ENCODE measurements at regions not wholly inside any gene's neighbourhood (a gene's known extent, or its start where the extent isn't known, plus 50 kb on each side); places are given as distances from the start of the nearest gene placed in this dataset.

DNA sequence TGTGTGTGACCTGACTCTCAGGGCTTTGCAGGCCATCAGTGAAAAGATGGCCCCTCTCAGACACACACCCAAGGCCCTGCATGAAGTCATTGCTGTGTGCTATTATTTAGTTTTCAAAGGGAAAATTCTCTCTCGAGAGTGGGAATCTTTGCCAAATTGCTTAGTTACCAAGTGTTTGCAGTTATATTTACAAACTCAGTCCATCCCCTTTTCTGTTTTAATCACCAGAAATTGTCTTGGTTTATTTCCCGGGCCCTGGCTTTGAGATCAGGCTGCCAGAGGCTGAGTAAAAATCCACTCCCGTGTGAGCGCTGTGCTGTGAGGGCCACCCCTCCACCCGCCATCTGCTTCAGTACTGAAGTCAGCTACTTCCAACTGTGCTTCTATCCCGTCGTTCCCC, 163.1 kb downstream of the SOD2 start:
- no peak overlapping the region for H3K4me3 ChIP-seq
- H3K27ac ChIP-seq = no peak overlapping the region
- TF ChIP-seq, protein P1, sequence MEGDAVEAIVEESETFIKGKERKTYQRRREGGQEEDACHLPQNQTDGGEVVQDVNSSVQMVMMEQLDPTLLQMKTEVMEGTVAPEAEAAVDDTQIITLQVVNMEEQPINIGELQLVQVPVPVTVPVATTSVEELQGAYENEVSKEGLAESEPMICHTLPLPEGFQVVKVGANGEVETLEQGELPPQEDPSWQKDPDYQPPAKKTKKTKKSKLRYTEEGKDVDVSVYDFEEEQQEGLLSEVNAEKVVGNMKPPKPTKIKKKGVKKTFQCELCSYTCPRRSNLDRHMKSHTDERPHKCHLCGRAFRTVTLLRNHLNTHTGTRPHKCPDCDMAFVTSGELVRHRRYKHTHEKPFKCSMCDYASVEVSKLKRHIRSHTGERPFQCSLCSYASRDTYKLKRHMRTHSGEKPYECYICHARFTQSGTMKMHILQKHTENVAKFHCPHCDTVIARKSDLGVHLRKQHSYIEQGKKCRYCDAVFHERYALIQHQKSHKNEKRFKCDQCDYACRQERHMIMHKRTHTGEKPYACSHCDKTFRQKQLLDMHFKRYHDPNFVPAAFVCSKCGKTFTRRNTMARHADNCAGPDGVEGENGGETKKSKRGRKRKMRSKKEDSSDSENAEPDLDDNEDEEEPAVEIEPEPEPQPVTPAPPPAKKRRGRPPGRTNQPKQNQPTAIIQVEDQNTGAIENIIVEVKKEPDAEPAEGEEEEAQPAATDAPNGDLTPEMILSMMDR (IDR thresholded peaks at IDR 0.05; ENCODE audit: low read depth, low read length) = no peak
- H3K4me1 ChIP-seq (ENCODE audit: low read depth) = no peaks in the 10 kb centered on the region
- DNase-seq (ENCODE audit: low read depth in 1 of 2, low spot score in 1 of 2) = no peak
- H3K9me3 ChIP-seq (ENCODE audit: low read depth) = no peaks in the 10 kb centered on the region
- H3K36me3 ChIP-seq = no peaks in the 10 kb centered on the region
- no peaks in the 10 kb centered on the region for H3K27me3 ChIP-seq

DNA sequence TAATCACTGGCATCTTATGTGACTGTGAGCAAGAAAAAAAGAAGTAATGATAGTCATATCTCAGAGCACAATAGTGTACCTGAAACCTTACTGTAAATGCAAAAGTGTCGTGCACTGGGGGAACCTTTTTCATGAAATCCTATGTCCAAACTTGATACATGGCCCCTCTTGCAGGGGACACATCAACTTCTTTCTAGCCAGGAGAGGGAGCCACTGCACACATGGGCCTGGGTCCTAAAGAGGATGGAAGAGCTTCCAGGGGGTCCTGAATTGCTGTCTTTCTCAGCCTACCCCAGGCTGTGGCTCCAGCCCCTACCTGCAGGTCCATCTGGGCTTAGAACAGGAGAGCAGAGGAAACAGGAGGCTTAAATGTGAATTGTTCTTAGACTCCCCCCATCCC, 165.7 kb downstream of the SOD2 start:
- no peak for DNase-seq (ENCODE audit: low read depth in 1 of 2, low spot score in 1 of 2)
- TF ChIP-seq, protein P1 (IDR thresholded peaks at IDR 0.05; ENCODE audit: low read depth, low read length) = no peak
- no peaks in the 10 kb centered on the region for H3K4me1 ChIP-seq (ENCODE audit: low read depth)
- no peaks in the 10 kb centered on the region for H3K27me3 ChIP-seq
- no peak overlapping the region for H3K4me3 ChIP-seq
- H3K27ac ChIP-seq = no peak overlapping the region
- H3K9me3 ChIP-seq (ENCODE audit: low read depth) = no peaks in the 10 kb centered on the region
- no peaks in the 10 kb centered on the region for H3K36me3 ChIP-seq

DNA sequence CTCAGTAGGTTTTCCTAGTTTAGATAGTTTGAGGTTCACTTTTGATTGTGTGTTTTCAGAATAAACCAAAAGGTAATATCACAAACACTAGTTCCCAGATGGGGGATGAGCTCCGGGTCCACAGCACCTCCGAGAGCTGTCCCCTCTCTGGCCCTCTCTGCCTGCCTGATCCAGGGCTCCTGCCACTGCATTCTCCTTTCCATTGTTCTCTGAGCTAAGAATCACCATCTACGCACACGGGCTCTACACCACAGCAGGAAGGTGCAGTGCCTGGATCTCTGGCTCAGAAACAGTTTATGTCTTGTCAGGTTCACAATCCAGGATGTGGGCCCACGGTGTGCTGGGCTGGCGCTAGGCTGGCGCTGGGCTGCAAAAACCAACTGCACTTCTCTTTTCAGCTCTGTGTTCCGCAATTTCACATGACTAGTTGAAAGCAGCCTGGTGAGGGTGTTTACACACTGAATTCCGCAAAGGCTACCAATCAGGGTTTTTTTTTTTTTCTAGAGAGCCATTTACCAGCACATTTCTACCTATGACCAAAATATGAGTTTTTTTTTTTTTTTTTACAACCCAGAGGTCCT, 167.5 kb downstream of the SOD2 start:
- H3K27me3 ChIP-seq = no peaks in the 10 kb centered on the region
- TF ChIP-seq, protein P1 (IDR thresholded peaks at IDR 0.05; ENCODE audit: low read depth, low read length) = no peak
- no peaks in the 10 kb centered on the region for H3K9me3 ChIP-seq (ENCODE audit: low read depth)
- H3K4me3 ChIP-seq = no peak overlapping the region
- H3K4me1 ChIP-seq (ENCODE audit: low read depth) = no peaks in the 10 kb centered on the region
- no peak overlapping the region for H3K27ac ChIP-seq
- DNase-seq (ENCODE audit: low read depth in 1 of 2, low spot score in 1 of 2) = no peak
- H3K36me3 ChIP-seq = no peaks in the 10 kb centered on the region

DNA sequence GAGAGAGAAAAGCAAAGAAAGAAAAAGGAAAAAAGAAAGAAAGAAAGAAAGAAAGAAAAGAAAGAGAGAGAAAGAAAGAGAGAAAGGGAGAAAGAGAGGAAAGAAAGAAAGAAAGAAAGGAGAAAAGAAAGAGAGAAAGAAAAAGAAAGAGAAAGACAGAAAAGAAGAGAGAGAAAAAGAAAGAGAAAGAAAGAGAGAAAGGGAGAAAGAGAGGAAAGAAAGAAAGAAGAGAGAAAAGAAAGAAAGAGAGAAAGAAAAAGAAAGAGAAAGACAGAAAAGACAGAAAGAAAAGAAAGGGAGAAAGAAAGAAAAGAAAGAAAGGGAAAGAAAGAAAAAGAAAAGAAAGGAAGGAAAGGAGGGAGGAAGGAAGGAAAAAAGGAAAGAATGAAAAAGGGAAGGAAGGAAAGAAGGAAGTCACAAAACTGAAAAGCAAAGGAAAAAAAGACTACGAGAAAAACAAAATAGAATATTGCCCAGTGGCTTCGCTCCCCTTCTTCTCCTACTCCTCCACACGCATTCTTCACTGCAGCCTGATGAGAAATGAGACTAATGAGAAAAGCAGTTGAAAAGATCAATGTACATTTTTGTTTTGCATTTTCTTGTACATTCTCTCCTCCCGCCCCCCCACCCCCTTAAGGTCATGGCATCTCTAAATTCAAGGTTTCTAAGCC, 170.0 kb downstream of the SOD2 start:
- H3K9me3 ChIP-seq (ENCODE audit: low read depth) = no peaks in the 10 kb centered on the region
- TF ChIP-seq, protein P1 (IDR thresholded peaks at IDR 0.05; ENCODE audit: low read depth, low read length) = no peak
- no peaks in the 10 kb centered on the region for H3K27me3 ChIP-seq
- H3K27ac ChIP-seq = no peak overlapping the region
- no peaks in the 10 kb centered on the region for H3K4me1 ChIP-seq (ENCODE audit: low read depth)
- no peak overlapping the region for H3K4me3 ChIP-seq
- no peak for DNase-seq (ENCODE audit: low read depth in 1 of 2, low spot score in 1 of 2)
- H3K36me3 ChIP-seq = no peaks in the 10 kb centered on the region

DNA sequence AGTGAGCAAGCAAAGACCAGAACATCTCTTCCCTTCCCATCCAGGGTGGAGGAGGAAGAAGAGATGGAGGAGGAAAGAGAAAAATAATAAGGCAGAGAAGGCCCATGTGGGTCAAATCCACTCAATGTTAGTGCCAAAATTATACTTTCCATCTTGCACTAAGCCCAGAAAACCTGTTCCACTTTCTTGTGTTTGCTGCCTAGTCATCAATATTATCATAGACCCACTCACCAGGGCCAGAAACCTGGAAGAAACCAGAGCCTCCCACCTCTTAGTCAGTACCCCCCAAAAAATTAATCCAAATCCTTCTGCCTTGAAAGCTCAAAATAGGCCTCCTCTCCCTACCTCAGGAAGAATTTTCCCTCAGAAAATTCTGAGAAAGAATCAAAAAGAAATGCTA, 171.1 kb downstream of the SOD2 start:
- Histone ChIP-seq H3K4me1 (ENCODE audit: low read depth) (no peaks in the 10 kb centered on the region), H3K27ac (no peak overlapping the region), H3K4me3 (no peak overlapping the region), H3K9me3 (ENCODE audit: low read depth) (no peaks in the 10 kb centered on the region), H3K27me3 (no peaks in the 10 kb centered on the region), H3K36me3 (no peaks in the 10 kb centered on the region)
- no peak for DNase-seq (ENCODE audit: low read depth in 1 of 2, low spot score in 1 of 2)
- TF ChIP-seq, protein P1 (IDR thresholded peaks at IDR 0.05; ENCODE audit: low read depth, low read length) = no peak
